ENCODE measurements at regions not wholly inside any gene's neighbourhood (a gene's known extent, or its start where the extent isn't known, plus 50 kb on each side); places are given as distances from the start of the nearest gene placed in this dataset.

DNA sequence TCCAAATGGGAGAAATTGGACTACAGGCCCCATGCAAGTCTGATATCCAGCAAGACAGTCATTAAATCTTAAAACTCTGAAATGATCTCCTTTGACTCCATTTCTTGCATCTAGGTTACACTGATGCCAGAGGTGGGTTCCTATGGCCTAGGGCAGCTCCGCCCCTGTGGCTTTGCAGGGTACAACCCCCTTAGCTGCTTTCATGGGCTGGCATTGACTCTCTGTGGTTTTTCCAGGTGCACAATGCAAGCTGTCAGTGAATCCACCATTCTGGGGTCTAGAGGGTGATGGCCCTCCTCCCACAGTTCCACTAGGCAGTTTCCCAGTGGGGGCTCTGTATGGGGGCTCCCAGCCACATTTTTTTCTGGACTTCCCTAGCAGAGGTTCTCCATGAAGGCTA lies 228.5 kb upstream of the ADAMTS3 start:
- no peak for DNase-seq (ENCODE audit: low read depth)
- H3K4me3 ChIP-seq (ENCODE audit: low read length), result no peak overlapping the region
- TF ChIP-seq, protein P1, sequence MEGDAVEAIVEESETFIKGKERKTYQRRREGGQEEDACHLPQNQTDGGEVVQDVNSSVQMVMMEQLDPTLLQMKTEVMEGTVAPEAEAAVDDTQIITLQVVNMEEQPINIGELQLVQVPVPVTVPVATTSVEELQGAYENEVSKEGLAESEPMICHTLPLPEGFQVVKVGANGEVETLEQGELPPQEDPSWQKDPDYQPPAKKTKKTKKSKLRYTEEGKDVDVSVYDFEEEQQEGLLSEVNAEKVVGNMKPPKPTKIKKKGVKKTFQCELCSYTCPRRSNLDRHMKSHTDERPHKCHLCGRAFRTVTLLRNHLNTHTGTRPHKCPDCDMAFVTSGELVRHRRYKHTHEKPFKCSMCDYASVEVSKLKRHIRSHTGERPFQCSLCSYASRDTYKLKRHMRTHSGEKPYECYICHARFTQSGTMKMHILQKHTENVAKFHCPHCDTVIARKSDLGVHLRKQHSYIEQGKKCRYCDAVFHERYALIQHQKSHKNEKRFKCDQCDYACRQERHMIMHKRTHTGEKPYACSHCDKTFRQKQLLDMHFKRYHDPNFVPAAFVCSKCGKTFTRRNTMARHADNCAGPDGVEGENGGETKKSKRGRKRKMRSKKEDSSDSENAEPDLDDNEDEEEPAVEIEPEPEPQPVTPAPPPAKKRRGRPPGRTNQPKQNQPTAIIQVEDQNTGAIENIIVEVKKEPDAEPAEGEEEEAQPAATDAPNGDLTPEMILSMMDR (conservative IDR thresholded peaks at IDR 0.05; ENCODE audit: low read depth, low read length), result no peak

DNA sequence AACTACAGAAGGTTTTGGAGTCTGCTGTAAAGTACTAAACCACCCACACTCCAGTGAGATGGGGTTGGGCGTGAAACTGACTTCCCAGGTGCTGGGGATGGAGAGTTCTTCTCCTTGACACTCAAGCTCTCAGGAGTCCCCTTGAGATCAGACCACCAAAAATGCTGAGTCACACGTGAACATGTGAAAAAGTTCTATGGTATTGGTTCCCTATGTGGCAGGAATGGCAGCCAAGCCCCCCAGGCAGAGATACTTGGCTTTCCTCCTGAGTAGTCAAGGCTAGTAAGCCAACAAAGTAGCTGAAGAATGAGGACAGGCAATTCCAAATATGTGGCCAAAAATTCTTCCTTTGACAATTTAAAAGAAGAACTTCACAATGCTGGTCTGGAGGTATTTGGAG lies 222.0 kb upstream of the ADAMTS3 start:
- no peak for DNase-seq (ENCODE audit: low read depth)
- TF ChIP-seq, protein P1 (conservative IDR thresholded peaks at IDR 0.05; ENCODE audit: low read depth, low read length), result no peak
- H3K4me3 ChIP-seq (ENCODE audit: low read length), result no peak overlapping the region

DNA sequence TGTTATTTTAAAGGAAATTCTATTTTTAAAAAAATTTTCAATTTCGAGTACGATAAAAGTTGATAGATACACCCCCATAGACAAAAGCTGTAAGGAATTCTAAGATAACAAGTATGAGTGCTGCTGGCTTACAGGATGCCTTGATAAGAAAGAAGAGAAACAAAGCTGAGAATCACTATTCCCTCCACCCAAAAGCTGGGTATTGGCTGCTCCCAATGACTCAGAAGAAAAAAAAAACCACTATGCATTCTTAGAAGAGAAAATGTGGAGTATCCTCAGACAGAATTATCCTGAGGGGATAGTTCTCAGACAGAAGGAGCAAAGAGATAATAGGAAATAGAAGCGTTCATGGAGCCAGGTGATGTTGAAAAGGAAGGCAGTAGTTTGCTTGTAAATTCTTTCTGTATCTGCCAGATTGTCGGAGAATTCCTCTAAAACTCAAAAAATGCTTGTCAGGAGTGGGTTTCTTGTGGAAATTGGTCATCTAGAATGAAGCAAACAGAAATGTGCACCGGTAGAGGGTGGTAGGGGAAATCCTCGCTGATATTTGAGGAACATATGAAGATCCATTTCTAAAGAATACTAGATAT lies 217.5 kb upstream of the ADAMTS3 start:
- H3K4me3 ChIP-seq (ENCODE audit: low read length), result no peak overlapping the region
- DNase-seq (ENCODE audit: low read depth), result no peak
- TF ChIP-seq, protein P1 (conservative IDR thresholded peaks at IDR 0.05; ENCODE audit: low read depth, low read length), result no peak

DNA sequence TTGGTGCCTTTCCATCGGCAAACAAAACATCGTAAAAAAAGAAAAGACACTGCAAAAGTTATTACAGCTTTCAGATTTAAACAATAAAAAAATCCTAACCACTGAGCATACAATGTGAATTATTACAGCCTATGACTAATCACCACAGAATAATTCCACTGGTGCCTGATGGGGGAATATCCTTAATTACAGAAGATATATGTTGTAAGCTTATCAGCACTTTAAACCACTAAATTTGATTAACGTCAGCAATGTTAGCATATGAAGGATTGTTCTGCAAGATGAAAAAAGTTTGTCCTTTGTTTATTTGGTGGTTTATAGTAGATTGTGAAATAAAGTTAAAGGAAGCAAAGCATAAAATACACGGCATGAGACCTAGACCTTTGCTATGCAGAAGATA lies 210.2 kb upstream of the ADAMTS3 start:
- TF ChIP-seq, protein P1 (conservative IDR thresholded peaks at IDR 0.05; ENCODE audit: low read depth, low read length), result no peak
- DNase-seq (ENCODE audit: low read depth), result no peak

DNA sequence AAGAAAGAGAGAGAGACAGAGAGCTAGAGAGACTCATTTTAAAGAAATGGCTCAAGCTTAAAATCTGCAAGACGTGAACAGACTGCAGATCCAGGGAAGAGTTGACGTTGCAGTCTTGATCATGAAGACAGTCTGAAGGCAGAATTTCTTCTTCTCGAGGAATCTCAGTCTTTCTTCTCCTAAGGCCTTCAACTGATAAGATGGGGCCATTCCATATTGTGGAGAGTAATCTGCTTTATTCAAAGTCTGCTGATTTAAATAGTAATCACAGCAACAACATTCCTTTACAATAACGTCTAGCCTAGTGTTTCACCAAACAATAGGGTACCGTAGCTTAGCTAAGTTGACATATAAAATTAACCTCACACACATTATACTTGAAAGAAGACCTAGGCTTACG lies 208.4 kb upstream of the ADAMTS3 start:
- TF ChIP-seq, protein P1 (conservative IDR thresholded peaks at IDR 0.05; ENCODE audit: low read depth, low read length), result no peak
- H3K4me3 ChIP-seq (ENCODE audit: low read length), result no peak overlapping the region
- no peak for DNase-seq (ENCODE audit: low read depth)

More for the DNA sequence above, 210.2 kb upstream of the ADAMTS3 start:
- H3K4me3 ChIP-seq (ENCODE audit: low read length), result no peak overlapping the region

DNA sequence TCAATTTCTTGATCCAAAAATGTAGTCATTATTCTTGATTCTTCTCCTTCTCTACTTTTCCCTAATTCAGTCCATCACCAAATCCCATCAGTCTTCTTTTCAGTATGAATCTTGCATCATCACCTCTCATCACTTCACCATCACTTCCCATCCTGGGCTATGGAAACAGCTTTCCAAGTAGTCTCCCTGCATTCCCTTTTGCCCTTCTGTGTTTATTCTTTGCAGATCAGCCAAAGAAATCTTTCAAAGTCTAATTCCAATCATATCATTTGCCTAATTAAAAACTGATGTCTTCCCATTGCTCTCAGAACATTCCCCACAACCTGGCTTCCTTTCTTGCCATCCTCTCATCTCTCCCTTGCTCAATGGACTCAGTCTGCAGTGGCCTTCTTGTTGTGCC lies 201.7 kb upstream of the ADAMTS3 start:
- H3K4me3 ChIP-seq (ENCODE audit: low read length), result no peak overlapping the region
- DNase-seq (ENCODE audit: low read depth), result no peak
- TF ChIP-seq, protein P1 (conservative IDR thresholded peaks at IDR 0.05; ENCODE audit: low read depth, low read length), result no peak

DNA sequence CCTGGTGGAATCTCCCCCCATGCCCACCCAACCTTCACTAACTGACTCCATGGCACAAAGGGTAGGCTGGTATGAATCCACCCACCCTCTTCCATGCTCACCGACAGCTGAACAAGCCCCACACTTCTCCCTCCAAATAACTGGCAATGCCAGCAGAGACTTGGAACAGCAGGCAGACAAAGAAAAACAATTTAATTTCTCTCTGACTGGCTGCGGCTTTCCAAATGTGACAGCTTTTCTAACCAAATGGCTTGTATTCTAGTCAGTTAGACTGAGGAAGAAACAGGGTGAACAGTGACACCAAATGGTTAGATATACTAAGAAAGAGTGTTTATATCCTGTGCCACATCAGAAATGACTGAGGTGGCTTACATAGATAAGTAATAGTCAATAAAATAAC lies 199.3 kb upstream of the ADAMTS3 start:
- H3K4me3 ChIP-seq (ENCODE audit: low read length), result no peak overlapping the region
- DNase-seq (ENCODE audit: low read depth), result no peak
- TF ChIP-seq, protein P1 (conservative IDR thresholded peaks at IDR 0.05; ENCODE audit: low read depth, low read length), result no peak

Data from retinal pigment epithelial cell (primary cell).